HG03442 (cell line): ENCODE measurements at regions not wholly inside any gene's neighbourhood (a gene's known extent, or its start where the extent isn't known, plus 50 kb on each side); places are given as distances from the start of the nearest gene placed in this dataset.
"Not testable (repeated sequence)": the region's sequence is repeated elsewhere in the genome, so short reads cannot be mapped to it uniquely, and the experiment has no call there.

Experiments
- ATAC-seq: cut with Tn5 transposase; IDR thresholded peaks from one replicate; pipeline ENCODE4 v1.9.1; 2021; ENCODE audit warnings: mild to moderate bottlenecking, moderate library complexity; ENCODE audit not compliant: unreplicated experiment

DNA sequence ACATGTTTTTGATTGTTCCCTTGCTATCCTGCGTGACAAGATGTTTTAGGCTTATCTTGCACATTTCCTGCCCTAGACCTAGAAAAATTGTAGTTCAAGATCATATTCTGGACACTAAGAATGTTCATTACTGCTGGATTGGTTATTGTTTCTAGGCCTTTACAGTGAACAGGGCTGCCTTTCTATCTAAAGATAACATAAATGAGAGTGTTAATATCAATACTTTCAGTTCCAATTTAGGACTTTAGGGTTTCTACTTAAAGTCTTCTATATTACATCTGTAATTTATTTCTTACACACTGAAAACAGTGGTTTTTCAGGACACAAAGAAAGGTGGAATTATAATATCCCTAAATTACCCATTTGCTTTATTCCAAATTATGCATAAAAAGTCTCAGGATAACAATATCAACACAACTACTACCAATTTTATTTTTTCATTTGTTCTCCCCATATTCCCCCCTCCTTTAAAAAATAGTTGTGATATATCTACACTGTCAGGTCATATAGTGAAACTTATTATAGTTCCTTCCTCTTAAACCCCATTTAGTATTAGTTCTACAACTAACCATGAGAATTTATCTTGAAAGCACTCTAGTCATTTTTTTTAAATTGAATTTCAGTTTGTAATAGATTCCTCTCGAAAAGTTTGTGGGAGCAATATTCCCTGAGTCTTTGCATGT is 293.9 kb upstream of the RIOK2 start:
- peak; percentile 62 for ATAC-seq

DNA sequence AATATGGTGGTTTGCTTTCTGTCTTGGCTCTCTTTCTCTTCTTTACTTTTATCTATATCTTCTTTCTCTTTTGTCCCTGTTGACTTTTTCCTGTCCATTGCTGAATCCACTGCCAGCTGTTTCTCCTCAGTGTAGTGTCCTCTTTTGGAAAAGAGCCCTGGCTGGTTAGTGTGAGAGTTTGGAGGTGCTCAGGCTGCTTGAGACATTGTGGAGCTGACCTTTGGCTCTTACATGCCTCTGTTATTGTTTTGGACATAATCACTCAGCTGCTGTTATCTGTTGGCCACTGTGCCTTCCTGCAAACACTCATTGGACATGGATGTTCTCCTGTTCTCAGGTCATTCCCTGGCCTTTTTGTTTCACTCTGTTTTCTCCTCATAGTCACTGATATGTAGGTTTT is 295.4 kb upstream of the RIOK2 start:
- no peak for ATAC-seq

DNA sequence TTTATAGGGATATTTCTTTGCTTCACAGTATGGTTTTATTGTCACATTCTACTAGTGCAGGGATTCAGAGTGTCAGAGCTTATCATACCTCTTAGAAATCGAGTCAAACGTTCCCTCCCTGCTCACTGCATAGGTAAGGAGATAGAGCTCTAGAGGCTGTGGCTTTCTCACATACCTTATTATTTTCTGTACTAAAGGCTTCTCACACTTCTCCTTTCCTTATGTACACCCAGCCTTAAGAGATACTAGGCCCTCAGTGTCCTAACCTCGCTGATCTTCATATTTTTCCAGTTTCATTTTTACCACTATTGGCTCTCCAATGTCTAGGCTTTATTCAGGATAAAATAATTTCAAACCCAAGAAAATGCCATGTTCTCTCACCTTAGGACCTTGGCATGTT is 297.3 kb upstream of the RIOK2 start:
- ATAC-seq = no peak

DNA sequence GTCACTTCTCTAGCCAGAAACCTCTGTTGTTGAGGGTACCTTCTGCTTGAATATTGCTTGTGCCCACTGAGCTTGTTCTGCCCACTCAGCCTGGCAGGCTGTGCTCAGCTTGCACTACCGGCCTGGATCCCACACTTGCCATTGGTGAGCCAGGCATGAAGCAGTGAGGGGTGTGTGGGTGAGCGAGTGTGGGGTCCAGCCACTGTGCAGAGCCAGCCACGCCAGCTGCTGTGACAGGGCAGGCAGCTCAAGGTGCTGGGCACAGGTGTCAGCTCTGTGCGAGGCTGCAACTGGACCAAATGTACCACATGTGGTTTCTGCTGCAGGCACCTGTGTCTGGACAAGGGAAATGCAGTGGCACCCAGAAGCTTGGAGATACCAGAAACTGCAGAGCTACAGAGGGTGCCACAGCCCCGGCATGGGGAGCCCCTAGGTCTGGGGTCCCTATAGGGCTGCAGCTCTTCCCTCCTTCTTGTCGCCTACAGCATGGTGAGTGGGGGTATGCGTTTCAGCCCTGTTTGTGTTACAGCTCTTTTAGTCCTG is 305.1 kb upstream of the RIOK2 start:
- ATAC-seq = no peak

DNA sequence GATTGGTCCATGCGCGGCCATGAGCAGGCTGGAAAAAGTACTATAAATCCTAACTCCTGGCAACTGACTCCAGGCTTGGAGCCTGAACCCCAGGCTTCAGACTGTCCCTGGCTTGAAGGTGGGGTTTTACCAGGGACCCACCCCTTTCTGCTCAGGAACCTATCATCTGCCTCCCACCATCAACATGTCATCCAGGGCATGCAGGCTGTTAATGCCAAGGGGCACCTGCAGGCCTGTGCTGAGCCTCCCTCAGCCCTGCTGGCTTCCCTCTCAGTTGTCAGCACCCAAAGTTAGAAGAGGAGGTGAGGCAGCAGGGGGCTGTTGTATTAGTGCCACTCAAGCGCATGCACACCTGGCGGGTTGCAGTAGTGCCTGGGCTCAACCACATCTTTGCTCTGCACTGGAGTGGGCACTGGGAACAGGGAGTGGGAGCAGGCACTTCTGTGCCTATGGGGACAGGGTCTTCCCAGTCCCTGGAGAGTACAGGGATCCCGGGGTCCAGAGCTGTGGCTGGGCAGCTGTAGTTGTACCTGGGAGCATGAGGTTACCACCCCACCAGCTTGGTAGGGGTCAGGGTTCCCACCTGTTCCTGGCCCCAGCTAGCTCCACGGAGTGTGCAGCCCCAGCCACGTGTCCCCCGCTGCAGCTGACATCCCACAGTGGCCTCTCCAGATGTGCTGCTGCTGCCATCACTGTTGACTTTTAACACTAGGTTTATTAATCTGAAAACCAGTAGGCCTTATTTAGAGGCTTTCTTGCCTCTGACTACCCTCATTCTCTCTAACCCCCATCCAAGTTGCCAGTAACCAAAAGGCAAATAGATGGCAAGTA is 306.2 kb upstream of the RIOK2 start:
- no peak for ATAC-seq

DNA sequence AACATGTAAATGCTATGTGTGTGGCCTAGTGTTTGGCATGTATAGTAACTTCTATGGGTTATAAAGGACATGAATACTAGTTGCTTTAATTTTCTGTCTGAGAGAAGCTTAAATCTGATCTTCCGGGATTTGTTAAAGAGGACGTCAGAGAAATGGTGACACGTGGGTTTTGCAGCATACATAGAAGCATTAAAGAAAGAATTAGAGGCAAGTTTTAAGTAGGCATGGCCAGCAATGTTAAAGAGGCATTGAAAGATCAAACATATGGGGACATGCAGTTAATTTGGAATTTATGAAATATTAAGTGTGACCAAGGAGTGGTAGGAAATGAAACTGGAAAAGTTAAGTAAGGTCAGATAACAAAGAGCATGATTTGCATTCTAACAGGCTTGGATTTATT is 311.4 kb upstream of the RIOK2 start:
- no peak for ATAC-seq

DNA sequence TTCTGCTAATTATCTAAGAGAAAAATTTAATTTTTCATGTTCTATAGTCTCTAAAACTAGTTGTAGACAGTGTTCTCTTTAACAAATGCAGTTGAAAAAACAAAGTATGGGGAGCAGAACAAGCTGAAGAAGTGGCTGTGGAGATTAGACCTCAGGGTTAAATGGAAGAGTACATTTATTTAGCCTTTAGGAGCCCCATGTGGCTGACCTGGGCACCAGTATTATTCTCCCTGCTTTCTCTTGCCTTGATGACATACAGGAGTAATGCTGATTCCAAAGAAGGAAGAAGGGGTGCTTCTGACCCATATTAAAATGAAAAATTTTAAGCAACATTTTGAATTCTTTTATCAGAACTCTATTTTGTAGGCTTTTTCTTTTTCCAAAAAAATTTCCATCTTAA is 312.3 kb upstream of the RIOK2 start:
- ATAC-seq = no peak

DNA sequence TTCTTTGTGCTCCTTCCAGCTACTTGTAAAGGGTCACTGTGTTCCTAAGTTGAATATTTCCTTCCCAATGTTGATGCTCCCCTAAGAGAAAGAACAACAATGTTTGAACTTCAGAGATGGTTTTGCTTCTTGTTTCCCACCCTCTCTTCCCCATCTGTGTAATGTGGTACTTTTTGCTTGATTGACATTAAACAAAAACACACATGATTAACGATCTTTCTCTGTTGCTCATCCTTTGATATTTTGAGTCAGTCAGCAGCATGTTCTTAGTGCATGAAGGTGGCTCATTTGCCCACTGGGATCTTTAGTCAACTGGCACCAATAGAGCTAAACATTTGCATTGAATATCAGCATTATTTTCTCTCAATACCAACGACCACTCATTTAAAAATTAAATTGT is 313.0 kb upstream of the RIOK2 start:
- no peak for ATAC-seq

DNA sequence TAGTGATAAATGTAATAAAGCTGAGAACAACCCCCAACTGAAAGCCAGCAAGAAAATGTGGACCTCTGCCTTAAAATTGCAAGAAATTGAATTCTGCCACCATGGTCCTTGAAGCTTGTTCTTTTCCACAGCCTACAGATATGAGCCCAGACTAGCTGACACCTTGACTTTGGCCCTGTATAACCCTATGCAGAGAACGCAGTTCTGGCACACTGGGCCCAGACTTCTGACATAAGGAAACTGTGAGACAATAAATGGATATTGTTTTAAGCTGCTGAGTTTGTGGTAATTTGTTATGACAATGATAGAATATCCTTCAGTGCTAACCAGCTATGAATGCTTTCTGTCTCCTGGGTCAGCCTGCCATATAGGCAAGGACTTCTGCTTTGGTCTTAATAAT is 315.6 kb upstream of the RIOK2 start:
- ATAC-seq = no peak

DNA sequence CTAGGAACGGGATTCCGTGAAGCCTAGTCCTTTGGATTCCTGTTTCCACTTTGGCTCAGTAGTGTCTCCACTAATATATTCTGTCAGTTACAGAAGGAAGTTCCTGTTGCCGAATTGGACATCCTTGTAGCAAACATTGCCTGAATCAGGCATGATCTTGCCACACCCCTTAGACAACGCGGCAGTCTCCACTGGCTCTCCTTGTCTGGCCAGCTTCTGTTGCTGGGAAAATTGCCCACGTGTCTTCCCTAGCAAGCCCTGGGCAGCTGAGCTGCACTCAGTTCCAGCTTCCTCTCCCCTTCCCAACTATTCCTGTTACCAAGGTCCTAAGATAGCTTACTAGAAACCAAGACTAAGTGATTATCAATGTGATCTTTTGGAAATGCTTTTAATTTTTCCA is 316.6 kb upstream of the RIOK2 start:
- no peak for ATAC-seq

DNA sequence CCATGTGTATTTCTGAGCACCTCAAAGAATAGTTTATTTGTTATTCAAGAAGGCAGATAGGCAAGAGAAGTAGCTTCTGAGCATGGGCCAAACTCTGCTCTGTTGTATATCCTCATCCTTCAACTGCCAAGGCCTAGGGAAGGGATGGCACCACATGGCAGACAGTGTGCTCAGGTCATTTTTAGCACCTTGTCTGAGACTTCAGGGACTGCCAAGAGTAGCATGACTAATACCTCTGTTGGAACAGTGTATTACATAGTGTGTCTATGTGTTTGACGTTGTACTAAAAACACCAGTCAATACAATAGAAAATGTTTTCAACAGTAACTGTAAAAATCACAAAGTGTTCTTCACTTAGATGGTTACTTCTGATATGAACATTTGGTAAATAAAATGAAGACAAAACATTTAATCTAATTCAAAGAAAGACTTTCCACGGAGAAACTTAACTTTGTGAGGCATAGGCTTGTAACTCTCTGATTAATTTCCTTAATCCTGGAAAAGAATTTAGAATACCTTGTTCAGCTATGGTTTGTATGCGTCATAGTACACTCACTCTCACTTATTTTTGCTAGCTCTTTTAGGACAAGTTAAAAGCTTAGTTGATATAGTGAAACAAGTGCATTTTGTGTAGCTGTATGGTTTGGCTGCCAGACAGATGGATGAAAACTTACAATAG is 318.4 kb upstream of the RIOK2 start:
- ATAC-seq = no peak

DNA sequence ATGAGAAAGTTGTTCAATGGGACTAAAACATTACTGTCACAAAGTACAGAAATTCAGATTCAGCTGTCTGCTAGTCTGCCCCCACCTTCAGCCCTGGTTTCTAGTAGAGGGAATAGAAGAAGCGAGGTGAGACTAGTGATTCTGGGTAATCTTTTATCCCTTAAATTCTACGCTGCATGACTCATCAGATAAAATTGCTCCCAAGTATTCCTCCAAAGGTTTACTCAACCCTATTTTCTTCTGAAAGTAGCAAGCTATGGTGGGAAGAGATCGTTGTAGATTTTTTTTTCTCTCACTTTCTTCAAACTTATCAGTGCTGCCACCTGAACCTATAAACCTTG is 318.9 kb upstream of the RIOK2 start:
- ATAC-seq = no peak

DNA sequence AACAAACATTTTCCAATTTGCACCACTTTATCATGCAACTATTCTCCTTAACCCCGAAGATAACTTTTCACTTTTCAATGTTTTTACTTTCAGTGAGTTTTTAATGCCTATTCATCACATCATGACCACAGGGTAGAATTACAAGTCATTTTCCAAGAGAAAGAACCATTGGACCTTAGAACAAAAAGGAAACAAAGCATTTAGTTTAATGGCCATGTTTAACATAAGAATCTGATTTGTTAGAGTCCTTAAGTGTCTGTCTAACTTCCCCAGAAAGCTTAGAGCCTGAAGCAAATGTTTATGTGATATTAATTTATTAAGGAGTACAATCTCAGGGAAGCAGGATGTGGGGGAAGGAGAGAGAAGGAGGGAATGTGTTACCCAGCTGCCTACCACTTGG is 325.8 kb upstream of the RIOK2 start:
- ATAC-seq = no peak

DNA sequence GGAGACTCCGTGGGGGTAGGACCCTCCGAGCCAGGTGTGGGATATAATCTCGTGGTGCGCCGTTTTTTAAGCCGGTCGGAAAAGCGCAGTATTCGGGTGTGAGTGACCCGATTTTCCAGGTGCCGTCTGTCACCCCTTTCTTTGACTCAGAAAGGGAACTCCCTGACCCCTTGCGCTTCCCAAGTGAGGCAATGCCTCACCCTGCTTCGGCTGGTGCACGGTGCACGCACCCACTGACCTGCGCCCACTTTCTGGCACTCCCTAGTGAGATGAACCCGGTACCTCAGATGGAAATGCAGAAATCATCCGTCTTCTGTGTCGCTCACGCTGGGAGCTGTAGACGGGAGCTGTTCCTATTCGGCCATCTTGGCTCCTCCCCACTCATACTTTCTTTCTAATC is 336.5 kb upstream of the RIOK2 start:
- not testable (repeated sequence) for ATAC-seq

DNA sequence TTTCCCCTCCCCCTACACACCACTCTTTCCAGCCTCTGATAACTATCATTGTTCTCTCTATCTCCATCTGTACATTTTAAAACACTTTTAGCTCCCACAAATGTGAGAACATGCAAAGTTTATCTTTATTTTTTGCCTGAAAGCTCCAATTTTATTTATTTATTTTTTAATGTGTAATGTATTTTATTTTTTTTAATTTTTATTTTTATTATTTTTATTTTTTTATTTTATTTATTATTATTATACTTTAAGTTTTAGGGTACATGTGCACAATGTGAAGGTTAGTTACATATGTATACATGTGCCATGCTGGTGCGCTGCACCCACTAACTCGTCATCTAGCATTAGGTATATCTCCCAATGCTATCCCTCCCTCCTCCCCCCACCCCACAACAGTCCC is 340.3 kb upstream of the RIOK2 start:
- ATAC-seq = not testable (repeated sequence)

DNA sequence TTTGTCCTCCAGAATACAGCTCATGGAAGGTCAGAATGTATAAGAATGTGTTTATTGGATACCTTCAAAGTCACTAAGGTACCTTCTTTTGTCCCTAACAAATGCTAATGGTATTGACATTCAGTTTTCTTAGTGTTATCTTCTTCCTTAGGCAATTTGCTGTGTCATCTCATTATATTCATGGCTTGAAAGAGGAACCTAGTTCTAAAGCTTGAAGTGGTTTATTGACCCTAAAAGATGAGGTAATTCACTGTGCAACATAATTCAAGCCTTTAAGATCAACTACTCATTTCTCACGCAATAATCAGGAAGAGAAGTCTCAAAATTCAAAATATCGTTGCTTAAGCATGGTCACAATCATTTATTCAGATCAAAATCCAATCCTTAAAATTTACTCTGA is 342.7 kb upstream of the RIOK2 start:
- ATAC-seq = no peak

DNA sequence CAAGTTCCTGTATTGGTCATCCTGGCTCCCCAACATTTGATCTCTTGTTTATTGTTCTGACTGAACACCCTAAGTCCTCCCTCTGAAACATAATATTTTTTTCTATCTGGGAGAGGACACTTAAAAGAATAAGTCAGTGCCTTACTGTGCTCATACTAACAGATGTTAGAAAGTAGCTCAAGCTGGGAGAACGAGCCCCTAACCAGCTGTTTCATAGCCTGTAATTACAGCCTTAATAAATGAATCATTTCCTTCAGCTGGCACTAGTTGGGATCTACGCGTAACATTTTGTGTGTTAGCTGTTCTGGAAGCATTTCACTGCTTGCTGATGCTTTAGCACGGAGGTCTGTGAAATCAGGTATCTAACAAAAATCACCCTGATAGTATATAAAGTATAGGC is 345.9 kb upstream of the RIOK2 start:
- no peak for ATAC-seq

DNA sequence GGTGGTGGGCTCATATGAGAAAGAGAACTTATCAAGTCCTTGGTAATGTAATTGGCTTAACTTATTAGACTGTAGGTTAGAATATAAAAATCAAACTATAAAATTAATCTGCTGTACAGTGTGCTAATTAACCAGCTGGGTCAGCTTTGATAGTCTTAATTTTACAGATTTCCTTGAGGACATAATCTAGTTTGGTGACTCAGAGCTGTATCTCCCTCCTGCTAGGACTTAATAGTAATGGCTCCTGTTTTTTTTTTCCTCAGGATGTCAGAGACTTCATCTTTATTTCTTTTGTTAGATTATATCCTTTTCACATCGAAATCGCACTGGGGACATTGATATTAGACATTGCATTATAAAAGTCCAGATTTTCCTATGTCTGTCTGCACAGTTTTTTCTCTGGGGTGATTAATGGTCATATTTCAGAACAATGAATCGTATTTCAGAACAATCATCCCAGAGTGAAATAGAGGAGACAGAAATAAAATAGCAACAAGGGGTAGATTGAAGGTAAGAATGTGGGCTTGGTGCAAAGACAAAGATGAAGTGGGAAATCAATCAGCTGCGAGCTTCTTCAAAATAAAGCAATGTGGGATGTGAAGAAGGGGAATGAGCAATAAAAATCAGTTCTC is 346.4 kb upstream of the RIOK2 start:
- ATAC-seq = no peak

DNA sequence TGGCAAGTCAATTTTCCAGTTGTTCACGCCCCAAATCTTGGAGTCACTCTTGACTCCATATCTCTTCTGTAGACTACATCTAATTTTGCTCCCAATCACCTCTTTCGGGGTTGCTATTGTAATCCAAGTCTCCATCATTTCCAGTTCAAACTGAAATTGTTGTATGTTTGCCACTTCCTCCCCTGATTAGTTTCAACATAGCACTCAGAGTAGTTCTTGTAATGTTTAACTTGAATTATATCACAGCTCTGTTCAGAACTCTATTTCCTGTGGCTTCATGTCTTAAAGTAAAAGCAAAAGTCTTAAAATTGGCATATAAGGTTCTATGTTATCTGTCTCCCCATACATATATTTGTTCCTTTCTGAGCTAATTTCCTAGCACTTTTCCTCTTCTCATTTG is 348.5 kb upstream of the RIOK2 start:
- ATAC-seq = peak; percentile 41

DNA sequence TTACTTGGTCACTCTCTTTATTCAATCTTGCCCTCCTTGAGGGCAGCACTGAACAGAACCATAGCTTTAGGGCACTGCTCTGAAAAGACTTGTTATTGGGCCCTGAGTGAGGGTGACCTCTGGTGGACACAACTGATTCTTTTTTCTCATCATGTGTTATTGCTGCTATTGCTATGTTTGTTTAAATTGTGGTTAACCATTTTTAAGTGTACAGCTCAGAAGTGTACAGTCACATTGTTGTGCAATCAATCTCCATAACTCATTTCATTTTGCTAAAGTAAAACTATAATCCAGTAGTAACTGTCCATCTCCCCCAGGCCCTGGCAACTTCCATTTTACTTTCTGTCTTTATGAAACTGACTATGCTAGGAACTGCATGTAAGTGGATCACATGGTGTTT is 351.1 kb upstream of the RIOK2 start:
- ATAC-seq = peak; percentile 73

DNA sequence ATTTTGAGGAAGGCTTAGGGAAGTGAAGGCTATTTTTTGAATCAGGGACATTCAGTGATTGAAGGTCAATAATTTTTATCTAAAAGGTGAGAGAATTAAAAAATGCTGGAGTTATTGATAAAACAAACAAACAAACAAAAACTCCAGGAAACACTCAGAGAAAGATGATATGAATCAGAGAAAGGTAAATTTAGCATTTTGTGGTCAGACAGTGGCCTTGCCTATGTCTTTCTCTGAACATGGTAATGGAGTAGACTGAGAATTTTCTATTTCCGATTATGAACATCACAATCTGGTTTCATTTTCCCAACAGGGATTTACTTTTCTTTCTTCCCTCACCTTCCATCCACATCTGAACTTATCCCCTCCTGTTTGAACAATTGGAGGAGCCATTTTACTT is 353.6 kb upstream of the RIOK2 start:
- no peak for ATAC-seq
